RWPE1 (cell line): ENCODE measurements at regions not wholly inside any gene's neighbourhood (a gene's known extent, or its start where the extent isn't known, plus 50 kb on each side); places are given as distances from the start of the nearest gene placed in this dataset.
"Not testable (repeated sequence)": the region's sequence is repeated elsewhere in the genome, so short reads cannot be mapped to it uniquely, and the experiment has no call there.

Experiments
- CTCF ChIA-PET: fragments of 350-600 bp; sonication (Branson Sonifier 250); formaldehyde crosslinking; extraction: SDS; loops from one replicate; lab custom pipeline; 2021; lab: Yijun Ruan, JAX
- POLR2A ChIA-PET: fragments of 400-600 bp; formaldehyde crosslinking; extraction: SDS; loops from one replicate; lab custom pipeline; 2020; ENCODE audit warnings: antibody characterized with exemption; ENCODE audit not compliant: low non-redundant PET; lab: Yijun Ruan, JAX
- DNase-seq: peaks from one replicate; pipeline ENCODE4 v3.0.0; 2012; ENCODE audit warnings: low spot score
- H3K27ac ChIP-seq: fragments of 450-650 bp; 2 replicates; pipeline ENCODE4 v1.5.1; 2017
- TF ChIP-seq, protein P1 (sequence below): fragments of 450-650 bp; conservative IDR thresholded peaks from 2 replicates; pipeline ENCODE4 v1.5.1; 2017; ENCODE audit warnings: low read depth, mild to moderate bottlenecking

GRCh38 chr10:16146993-16147392, 286.7 kb upstream of the MINDY3 start:
- no peak for DNase-seq
- TF ChIP-seq, protein P1, sequence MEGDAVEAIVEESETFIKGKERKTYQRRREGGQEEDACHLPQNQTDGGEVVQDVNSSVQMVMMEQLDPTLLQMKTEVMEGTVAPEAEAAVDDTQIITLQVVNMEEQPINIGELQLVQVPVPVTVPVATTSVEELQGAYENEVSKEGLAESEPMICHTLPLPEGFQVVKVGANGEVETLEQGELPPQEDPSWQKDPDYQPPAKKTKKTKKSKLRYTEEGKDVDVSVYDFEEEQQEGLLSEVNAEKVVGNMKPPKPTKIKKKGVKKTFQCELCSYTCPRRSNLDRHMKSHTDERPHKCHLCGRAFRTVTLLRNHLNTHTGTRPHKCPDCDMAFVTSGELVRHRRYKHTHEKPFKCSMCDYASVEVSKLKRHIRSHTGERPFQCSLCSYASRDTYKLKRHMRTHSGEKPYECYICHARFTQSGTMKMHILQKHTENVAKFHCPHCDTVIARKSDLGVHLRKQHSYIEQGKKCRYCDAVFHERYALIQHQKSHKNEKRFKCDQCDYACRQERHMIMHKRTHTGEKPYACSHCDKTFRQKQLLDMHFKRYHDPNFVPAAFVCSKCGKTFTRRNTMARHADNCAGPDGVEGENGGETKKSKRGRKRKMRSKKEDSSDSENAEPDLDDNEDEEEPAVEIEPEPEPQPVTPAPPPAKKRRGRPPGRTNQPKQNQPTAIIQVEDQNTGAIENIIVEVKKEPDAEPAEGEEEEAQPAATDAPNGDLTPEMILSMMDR = no peak
- no peak overlapping the region for H3K27ac ChIP-seq
- ChIA-PET POLR2A (no interaction called here), CTCF (no interaction called here)

- ChIA-PET CTCF (no interaction called here), POLR2A (no interaction called here)
- TF ChIP-seq, protein P1 = no peak
- H3K27ac ChIP-seq = no peak overlapping the region
- DNase-seq = no peak
These were observed 281.0 kb upstream of the PTER start for GRCh38 chr10:16155834-16156233.

GRCh38 chr10:16156681-16157080, 280.1 kb upstream of the PTER start:
- POLR2A ChIA-PET = no interaction called here
- H3K27ac ChIP-seq = no peak overlapping the region
- DNase-seq = no peak
- CTCF ChIA-PET = no interaction called here
- TF ChIP-seq, protein P1 = no peak

- DNase-seq, POLR2A ChIA-PET, CTCF ChIA-PET, H3K27ac ChIP-seq: not testable (repeated sequence)
These were observed 271.7 kb upstream of the PTER start for GRCh38 chr10:16165067-16165466.

DNA sequence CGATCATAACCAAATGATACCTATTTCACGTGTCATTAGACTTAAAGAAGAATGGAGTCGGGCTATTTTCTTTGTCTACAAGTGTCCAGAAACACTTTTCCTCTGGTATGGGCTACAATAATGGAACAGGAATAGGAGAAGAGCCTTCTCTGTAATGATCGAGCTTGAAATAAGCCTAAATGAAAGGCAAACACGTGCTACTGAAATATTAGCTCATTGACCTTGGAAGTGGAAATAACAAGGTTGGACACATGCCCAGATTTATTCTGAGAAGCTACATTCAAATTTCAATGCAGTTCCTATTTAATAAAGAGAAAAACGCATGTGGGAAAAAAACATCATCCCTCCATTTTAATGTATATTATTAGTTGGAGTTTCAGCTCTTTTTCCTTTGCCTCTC, 254.7 kb upstream of the PTER start:
- POLR2A ChIA-PET = no interaction called here
- TF ChIP-seq, protein P1 = no peak
- CTCF ChIA-PET = interaction anchor here (0.6 kb wide), 1 partner anchor 46 kb away, joined by 3 read pairs; no protein-coding TSS in a partner anchor
- H3K27ac ChIP-seq = no peak overlapping the region
- DNase-seq = no peak

- no peak for DNase-seq
- H3K27ac ChIP-seq = no peak overlapping the region
- POLR2A ChIA-PET = no interaction called here
- CTCF ChIA-PET = interaction anchor here (0.6 kb wide), 1 partner anchor 46 kb away, joined by 3 read pairs; no protein-coding TSS in a partner anchor
- TF ChIP-seq, protein P1 = no peak
These were observed 254.1 kb upstream of the PTER start for GRCh38 chr10:16182688-16183087.

GRCh38 chr10:16184096-16184597, 252.7 kb upstream of the PTER start:
- CTCF ChIA-PET = no interaction called here
- POLR2A ChIA-PET = no interaction called here
- DNase-seq = no peak
- TF ChIP-seq, protein P1 = no peak
- no peak overlapping the region for H3K27ac ChIP-seq
